OCI-LY3 (cell line): ENCODE measurements at regions not wholly inside any gene's neighbourhood (a gene's known extent, or its start where the extent isn't known, plus 50 kb on each side); places are given as distances from the start of the nearest gene placed in this dataset.
A peak's percentile ranks its signal among the peaks of the same experiment; 100 is the strongest.

Source experiments
- H2AFZ ChIP-seq: fragments of 200-600, 300-600 bp; shearing (Covaris generic); 2 replicates; pipeline ENCODE4 v1.6.0; 2014; ENCODE audit warnings: antibody characterized with exemption, low read depth, low read length
- H3K27ac ChIP-seq: fragments of 200-600, 300-600 bp; sonication (generic); 2 replicates; pipeline ENCODE4 v1.5.1; 2014; ENCODE audit warnings: mild to moderate bottlenecking, low read length, moderate library complexity, mixed read lengths
- H3K27me3 ChIP-seq: fragments of 200-600, 300-600 bp; sonication (generic); 2 replicates; pipeline ENCODE4 v1.6.1; 2014; ENCODE audit warnings: low read depth, low read length, mixed read lengths
- H3K36me3 ChIP-seq: fragments of 200-600, 300-600 bp; sonication (generic); replicated peaks from 2 replicates; pipeline ENCODE3; 2014; ENCODE audit warnings: low read depth, low read length, mixed read lengths
- H3K4me1 ChIP-seq: fragments of 300-600, 200-600 bp; sonication (generic); 2 replicates; pipeline ENCODE4 v1.6.1; 2014; ENCODE audit warnings: low read length, mixed read lengths
- H3K4me2 ChIP-seq: fragments of 200-600, 300-600 bp; sonication (generic); 2 replicates; pipeline ENCODE4 v1.6.1; 2014; ENCODE audit warnings: low read length, mixed read lengths
- H3K4me3 ChIP-seq: fragments of 300-600, 200-600 bp; sonication (generic); 2 replicates; pipeline ENCODE4 v1.5.1; 2014; ENCODE audit warnings: antibody characterized with exemption, mild to moderate bottlenecking, low read length, moderate library complexity
- H3K79me2 ChIP-seq: fragments of 300-600, 200-600 bp; shearing (Covaris generic); 2 replicates; pipeline ENCODE4 v1.6.1; 2014; ENCODE audit warnings: mild to moderate bottlenecking, low read length, mixed read lengths
- H3K9ac ChIP-seq: fragments of 300-600, 200-600 bp; shearing (Covaris generic); 2 replicates; pipeline ENCODE4 v1.6.0; 2014; ENCODE audit warnings: mild to moderate bottlenecking, low read length, moderate library complexity
- H3K9me3 ChIP-seq: fragments of 200-600, 300-600 bp; shearing (Covaris generic); 2 replicates; pipeline ENCODE4 v1.6.1; 2014; ENCODE audit warnings: low read length, mixed read lengths; ENCODE audit not compliant: insufficient read depth
- H4K20me1 ChIP-seq: fragments of 200-600, 300-600 bp; sonication (generic); 2 replicates; pipeline ENCODE4 v1.6.1; 2016; ENCODE audit warnings: low read length, mixed read lengths; ENCODE audit not compliant: insufficient read depth
- EZH2phosphoT487 ChIP-seq: fragments of 200-600 bp; shearing (Covaris generic); IDR thresholded peaks from 2 replicates; pipeline ENCODE4 v1.6.1; 2018; ENCODE audit warnings: antibody characterized with exemption, mixed run types, low read depth
- TF ChIP-seq, protein P1 (sequence below): fragments of 200-600, 300-600 bp; sonication (generic); IDR thresholded peaks from 2 replicates; pipeline ENCODE4 v1.5.1; 2014; ENCODE audit warnings: antibody characterized with exemption, low read length, low read depth

DNA sequence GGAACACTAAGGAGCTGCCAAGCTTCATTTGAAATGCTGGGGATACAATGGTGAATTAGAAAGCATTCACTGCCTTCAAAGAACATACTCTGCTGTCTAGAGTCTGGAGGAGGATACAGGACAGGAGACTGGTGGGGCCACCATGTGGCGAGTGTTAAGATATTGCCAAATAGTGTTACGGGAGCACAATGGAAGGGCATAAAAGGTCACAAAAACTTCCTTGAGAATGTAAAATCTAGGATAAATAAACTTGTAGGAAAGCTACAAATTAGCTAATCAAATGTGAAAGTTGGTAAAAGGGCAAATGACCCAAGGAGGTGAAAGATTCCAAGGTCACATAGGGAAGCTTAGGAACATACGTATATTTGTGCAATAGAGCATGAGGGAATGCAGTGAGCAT lies 271.7 kb downstream of the RFPL4B start:
- H3K27me3 ChIP-seq, result no peaks in the 10 kb centered on the region
- no peak overlapping the region for H3K9ac ChIP-seq
- H2AFZ ChIP-seq, result 0 out of 2 replicates have a peak overlapping the region, but pooled peaks have one; percentile 25
- H3K27ac ChIP-seq, result no peak overlapping the region
- H3K4me3 ChIP-seq, result no peak overlapping the region
- peaks cover 8% of the 10 kb centered on the region for H3K4me1 ChIP-seq
- no peaks in the 10 kb centered on the region for H3K36me3 ChIP-seq
- no peaks in the 10 kb centered on the region for H4K20me1 ChIP-seq
- no peak for TF ChIP-seq EZH2phosphoT487
- TF ChIP-seq, protein P1, sequence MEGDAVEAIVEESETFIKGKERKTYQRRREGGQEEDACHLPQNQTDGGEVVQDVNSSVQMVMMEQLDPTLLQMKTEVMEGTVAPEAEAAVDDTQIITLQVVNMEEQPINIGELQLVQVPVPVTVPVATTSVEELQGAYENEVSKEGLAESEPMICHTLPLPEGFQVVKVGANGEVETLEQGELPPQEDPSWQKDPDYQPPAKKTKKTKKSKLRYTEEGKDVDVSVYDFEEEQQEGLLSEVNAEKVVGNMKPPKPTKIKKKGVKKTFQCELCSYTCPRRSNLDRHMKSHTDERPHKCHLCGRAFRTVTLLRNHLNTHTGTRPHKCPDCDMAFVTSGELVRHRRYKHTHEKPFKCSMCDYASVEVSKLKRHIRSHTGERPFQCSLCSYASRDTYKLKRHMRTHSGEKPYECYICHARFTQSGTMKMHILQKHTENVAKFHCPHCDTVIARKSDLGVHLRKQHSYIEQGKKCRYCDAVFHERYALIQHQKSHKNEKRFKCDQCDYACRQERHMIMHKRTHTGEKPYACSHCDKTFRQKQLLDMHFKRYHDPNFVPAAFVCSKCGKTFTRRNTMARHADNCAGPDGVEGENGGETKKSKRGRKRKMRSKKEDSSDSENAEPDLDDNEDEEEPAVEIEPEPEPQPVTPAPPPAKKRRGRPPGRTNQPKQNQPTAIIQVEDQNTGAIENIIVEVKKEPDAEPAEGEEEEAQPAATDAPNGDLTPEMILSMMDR, result peak; percentile 50
- peak overlapping the region; percentile 49 for H3K4me2 ChIP-seq
- no peaks in the 10 kb centered on the region for H3K79me2 ChIP-seq
- H3K9me3 ChIP-seq, result no peaks in the 10 kb centered on the region

DNA sequence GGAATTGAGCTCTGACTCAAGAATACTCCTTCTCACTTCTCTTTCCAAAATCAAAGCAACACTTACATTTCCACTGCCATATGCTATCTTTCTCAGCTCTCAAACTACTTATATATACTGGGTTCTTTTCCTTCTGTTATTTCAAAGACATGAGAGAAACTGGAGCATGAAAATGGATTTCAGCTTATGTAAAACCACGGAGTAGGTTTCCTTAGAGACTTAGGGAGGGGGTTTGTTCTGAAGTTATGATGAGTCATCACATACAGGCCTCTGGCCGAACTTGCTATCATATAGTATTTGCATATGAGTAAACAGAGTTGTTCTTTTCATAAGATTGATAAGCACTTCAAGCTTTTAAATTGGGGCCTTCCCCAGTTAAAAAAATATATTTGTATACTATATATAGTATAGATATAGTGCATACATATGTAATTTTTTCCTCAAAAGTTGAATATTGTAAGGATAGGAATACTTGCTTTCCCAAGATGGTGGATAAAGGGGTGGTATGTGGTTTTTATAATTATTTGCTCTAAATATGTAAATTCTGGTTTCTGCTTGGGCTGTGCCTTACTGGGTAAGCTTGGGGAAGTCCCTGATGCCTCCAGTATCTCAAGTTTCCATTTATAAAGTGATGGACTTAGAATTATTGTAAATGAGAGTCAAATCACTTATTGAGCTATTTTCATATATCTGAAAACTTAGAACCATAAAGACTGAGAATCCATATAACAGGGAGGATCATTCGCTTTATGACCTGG lies 273.9 kb downstream of the RFPL4B start:
- H3K27me3 ChIP-seq, result no peaks in the 10 kb centered on the region
- H3K9me3 ChIP-seq, result no peaks in the 10 kb centered on the region
- no peaks in the 10 kb centered on the region for H3K79me2 ChIP-seq
- no peak overlapping the region for H3K4me2 ChIP-seq
- peaks cover 8% of the 10 kb centered on the region for H3K4me1 ChIP-seq
- no peak overlapping the region for H3K4me3 ChIP-seq
- H3K27ac ChIP-seq, result no peak overlapping the region
- no peaks in the 10 kb centered on the region for H3K36me3 ChIP-seq
- H4K20me1 ChIP-seq, result no peaks in the 10 kb centered on the region
- H3K9ac ChIP-seq, result no peak overlapping the region
- H2AFZ ChIP-seq, result no peak overlapping the region
- TF ChIP-seq EZH2phosphoT487, result no peak
- TF ChIP-seq, protein P1, result no peak

GRCh38 chr6:112622036-112622435 lies 274.9 kb downstream of the RFPL4B start:
- no peak overlapping the region for H3K27ac ChIP-seq
- H3K9ac ChIP-seq, result no peak overlapping the region
- no peaks in the 10 kb centered on the region for H3K9me3 ChIP-seq
- no peaks in the 10 kb centered on the region for H3K36me3 ChIP-seq
- H2AFZ ChIP-seq, result no peak overlapping the region
- H3K4me1 ChIP-seq, result peaks cover 8% of the 10 kb centered on the region
- no peak overlapping the region for H3K4me2 ChIP-seq
- no peaks in the 10 kb centered on the region for H3K79me2 ChIP-seq
- TF ChIP-seq EZH2phosphoT487, result no peak
- TF ChIP-seq, protein P1, result no peak
- H3K27me3 ChIP-seq, result no peaks in the 10 kb centered on the region
- H4K20me1 ChIP-seq, result no peaks in the 10 kb centered on the region
- H3K4me3 ChIP-seq, result no peak overlapping the region

GRCh38 chr6:112626468-112627082 lies 279.4 kb downstream of the RFPL4B start:
- H3K79me2 ChIP-seq, result no peaks in the 10 kb centered on the region
- no peak overlapping the region for H2AFZ ChIP-seq
- H4K20me1 ChIP-seq, result no peaks in the 10 kb centered on the region
- no peak overlapping the region for H3K27ac ChIP-seq
- H3K36me3 ChIP-seq, result no peaks in the 10 kb centered on the region
- H3K27me3 ChIP-seq, result no peaks in the 10 kb centered on the region
- no peak overlapping the region for H3K4me2 ChIP-seq
- no peaks in the 10 kb centered on the region for H3K9me3 ChIP-seq
- no peak for TF ChIP-seq EZH2phosphoT487
- TF ChIP-seq, protein P1, result no peak
- no peak overlapping the region for H3K9ac ChIP-seq
- no peak overlapping the region for H3K4me3 ChIP-seq
- no peaks in the 10 kb centered on the region for H3K4me1 ChIP-seq
